K562 (cell line): ENCODE measurements at regions not wholly inside any gene's neighbourhood (a gene's known extent, or its start where the extent isn't known, plus 50 kb on each side); places are given as distances from the start of the nearest gene placed in this dataset.

ENCODE experiments used
- ATF3 ChIP-seq, 2 experiments: fragments of 450-650 bp in 1 of 2; sonication (generic) in 1 of 2; formaldehyde crosslinking in 1 of 2; IDR thresholded peaks in 1 of 2; conservative IDR thresholded peaks in 1 of 2; 2 replicates each; pipeline versions ENCODE4 v1.6.1 to v1.8.1; 2016 to 2023; ENCODE audit warnings: mild to moderate bottlenecking in 2 of 2, moderate library complexity in 2 of 2, inconsistent platforms in 1 of 2, missing genetic modification reagents in 1 of 2
- CXXC5 ChIP-seq: fragments of 250-450 bp; sonication (Bioruptor Pico); IDR thresholded peaks from 2 replicates; pipeline ENCODE4 v1.8.0; 2022; ENCODE audit warnings: inconsistent platforms, mild to moderate bottlenecking, moderate library complexity
- EGR1 ChIP-seq: fragments of 450-650 bp; conservative IDR thresholded peaks from 2 replicates; pipeline ENCODE4 v1.6.1; 2017; ENCODE audit warnings: mild to moderate bottlenecking
- ETV5 ChIP-seq: sonication (generic); formaldehyde crosslinking; IDR thresholded peaks from 2 replicates; pipeline ENCODE4 v1.4.0; 2020; ENCODE audit warnings: low read depth, mild to moderate bottlenecking, missing genetic modification reagents
- EWSR1 ChIP-seq: fragments of 450-650 bp; IDR thresholded peaks from 2 replicates; pipeline ENCODE4 v1.6.1; 2018; ENCODE audit warnings: borderline replicate concordance, mild to moderate bottlenecking, low read depth, moderate library complexity; ENCODE audit not compliant: partially characterized antibody
- GATAD2A ChIP-seq: fragments of 450-650 bp; IDR thresholded peaks from 2 replicates; pipeline ENCODE4 v1.6.1; 2017
- HMG20A ChIP-seq: fragments of 450-650 bp; formaldehyde crosslinking; conservative IDR thresholded peaks from 2 replicates; pipeline ENCODE4 v1.4.0; 2020; ENCODE audit warnings: mild to moderate bottlenecking, mixed read lengths
- KAT8 ChIP-seq: fragments of 450-650 bp; IDR thresholded peaks from 2 replicates; pipeline ENCODE4 v1.6.1; 2016; ENCODE audit warnings: low read depth, mild to moderate bottlenecking
- PKNOX1 ChIP-seq: fragments of 450-650 bp; IDR thresholded peaks from 2 replicates; pipeline ENCODE4 v1.6.1; 2016
- POLR2A ChIP-seq: fragments of 450-650 bp; conservative IDR thresholded peaks from 2 replicates; pipeline ENCODE4 v1.6.1; 2016
- TBL1XR1 ChIP-seq, 2 experiments: IDR thresholded peaks; 2 replicates each; pipeline ENCODE4 v1.6.1; 2012; ENCODE audit warnings: improper control_type of control experiment in 2 of 2, low read length in 2 of 2, mild to moderate bottlenecking in 1 of 2
- THRAP3 ChIP-seq: fragments of 450-650 bp; IDR thresholded peaks from 2 replicates; pipeline ENCODE4 v1.6.1; 2016; ENCODE audit warnings: mild to moderate bottlenecking, inconsistent platforms, borderline replicate concordance
- ZNF134 ChIP-seq: fragments of 250-450 bp; sonication (Bioruptor Pico); conservative IDR thresholded peaks from 2 replicates; pipeline ENCODE4 v1.4.0; 2020
- ZNF140 ChIP-seq: fragments of 250-450 bp; sonication (Bioruptor Pico); IDR thresholded peaks from 2 replicates; pipeline ENCODE4 v1.8.0; 2021; ENCODE audit warnings: moderate library complexity, mild to moderate bottlenecking, inconsistent platforms
- ZNF224 ChIP-seq: sonication (generic); formaldehyde crosslinking; IDR thresholded peaks from 2 replicates; pipeline ENCODE4 v1.8.0; 2022; ENCODE audit warnings: mild to moderate bottlenecking, missing genetic modification reagents
- ZNF780A ChIP-seq: fragments of 250-450 bp; sonication (Bioruptor Pico); IDR thresholded peaks from 2 replicates; pipeline ENCODE4 v1.5.0; 2021; ENCODE audit warnings: mild to moderate bottlenecking
- TF ChIP-seq, protein P1 (sequence below): fragments of 450-650 bp; IDR thresholded peaks from 2 replicates; pipeline ENCODE4 v1.6.1; 2016; ENCODE audit warnings: low read depth
- TF ChIP-seq, protein P2 (sequence below): fragments of 450-650 bp; formaldehyde crosslinking; IDR thresholded peaks from 2 replicates; pipeline ENCODE4 v1.4.0; 2022; ENCODE audit warnings: missing genetic modification characterization

DNA sequence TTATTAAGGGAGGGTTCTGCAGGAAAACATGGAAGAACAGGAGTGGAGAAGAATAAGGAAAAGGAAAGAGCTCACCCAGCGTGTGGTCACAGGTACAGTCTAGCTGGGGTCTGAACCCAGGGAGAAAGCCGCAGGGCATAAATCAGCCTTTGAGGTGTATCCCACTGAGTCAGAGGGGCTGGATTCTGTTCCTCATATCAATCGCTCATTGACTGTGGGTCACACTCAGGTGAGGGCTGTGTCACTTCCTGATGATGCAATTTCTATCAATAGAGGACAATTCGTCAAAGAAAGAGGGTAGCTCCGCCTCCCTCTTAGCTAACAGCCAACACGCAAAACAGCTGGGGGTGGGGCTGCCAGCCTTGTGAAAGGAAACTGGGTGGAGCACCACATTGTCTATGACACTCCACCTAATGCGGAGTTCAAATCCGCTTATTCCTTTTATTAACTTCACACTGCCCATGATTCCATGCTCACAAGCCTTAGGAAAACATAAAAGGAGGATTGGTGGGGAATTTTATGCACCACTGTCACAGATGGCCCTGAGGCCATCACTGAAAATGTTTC lies 176.2 kb downstream of the ICE1 start (continued):
- TF ChIP-seq, protein P1, sequence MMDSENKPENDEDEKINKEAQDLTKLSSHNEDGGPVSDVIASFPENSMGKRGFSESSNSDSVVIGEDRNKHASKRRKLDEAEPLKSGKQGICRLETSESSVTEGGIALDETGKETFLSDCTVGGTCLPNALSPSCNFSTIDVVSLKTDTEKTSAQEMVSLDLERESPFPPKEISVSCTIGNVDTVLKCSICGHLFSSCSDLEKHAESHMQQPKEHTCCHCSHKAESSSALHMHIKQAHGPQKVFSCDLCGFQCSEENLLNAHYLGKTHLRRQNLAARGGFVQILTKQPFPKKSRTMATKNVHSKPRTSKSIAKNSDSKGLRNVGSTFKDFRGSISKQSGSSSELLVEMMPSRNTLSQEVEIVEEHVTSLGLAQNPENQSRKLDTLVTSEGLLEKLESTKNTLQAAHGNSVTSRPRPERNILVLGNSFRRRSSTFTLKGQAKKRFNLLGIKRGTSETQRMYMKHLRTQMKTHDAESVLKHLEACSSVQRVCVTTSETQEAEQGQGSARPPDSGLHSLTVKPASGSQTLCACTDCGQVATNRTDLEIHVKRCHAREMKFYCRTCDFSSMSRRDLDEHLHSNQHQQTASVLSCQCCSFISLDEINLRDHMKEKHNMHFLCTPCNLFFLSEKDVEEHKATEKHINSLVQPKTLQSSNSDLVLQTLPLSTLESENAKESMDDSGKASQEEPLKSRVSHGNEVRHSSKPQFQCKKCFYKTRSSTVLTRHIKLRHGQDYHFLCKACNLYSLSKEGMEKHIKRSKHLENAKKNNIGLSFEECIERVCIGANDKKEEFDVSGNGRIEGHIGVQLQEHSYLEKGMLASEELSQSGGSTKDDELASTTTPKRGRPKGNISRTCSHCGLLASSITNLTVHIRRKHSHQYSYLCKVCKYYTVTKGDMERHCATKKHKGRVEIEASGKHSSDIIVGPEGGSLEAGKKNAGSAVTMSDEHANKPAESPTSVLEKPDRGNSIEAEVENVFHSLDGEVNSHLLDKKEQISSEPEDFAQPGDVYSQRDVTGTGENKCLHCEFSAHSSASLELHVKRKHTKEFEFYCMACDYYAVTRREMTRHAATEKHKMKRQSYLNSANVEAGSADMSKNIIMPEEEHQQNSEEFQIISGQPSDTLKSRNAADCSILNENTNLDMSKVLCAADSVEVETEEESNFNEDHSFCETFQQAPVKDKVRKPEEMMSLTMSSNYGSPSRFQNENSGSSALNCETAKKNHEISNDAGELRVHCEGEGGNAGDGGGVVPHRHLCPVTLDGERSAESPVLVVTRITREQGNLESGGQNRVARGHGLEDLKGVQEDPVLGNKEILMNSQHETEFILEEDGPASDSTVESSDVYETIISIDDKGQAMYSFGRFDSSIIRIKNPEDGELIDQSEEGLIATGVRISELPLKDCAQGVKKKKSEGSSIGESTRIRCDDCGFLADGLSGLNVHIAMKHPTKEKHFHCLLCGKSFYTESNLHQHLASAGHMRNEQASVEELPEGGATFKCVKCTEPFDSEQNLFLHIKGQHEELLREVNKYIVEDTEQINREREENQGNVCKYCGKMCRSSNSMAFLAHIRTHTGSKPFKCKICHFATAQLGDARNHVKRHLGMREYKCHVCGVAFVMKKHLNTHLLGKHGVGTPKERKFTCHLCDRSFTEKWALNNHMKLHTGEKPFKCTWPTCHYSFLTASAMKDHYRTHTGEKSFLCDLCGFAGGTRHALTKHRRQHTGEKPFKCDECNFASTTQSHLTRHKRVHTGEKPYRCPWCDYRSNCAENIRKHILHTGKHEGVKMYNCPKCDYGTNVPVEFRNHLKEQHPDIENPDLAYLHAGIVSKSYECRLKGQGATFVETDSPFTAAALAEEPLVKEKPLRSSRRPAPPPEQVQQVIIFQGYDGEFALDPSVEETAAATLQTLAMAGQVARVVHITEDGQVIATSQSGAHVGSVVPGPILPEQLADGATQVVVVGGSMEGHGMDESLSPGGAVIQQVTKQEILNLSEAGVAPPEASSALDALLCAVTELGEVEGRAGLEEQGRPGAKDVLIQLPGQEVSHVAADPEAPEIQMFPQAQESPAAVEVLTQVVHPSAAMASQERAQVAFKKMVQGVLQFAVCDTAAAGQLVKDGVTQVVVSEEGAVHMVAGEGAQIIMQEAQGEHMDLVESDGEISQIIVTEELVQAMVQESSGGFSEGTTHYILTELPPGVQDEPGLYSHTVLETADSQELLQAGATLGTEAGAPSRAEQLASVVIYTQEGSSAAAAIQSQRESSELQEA: no peak
- TF ChIP-seq ZNF134 (peak; percentile 73), ZNF780A (CRISPR knock-in tag) (no peak), KAT8 (no peak), PKNOX1 (peak; percentile 69), ATF3 (IDR thresholded peaks at IDR 0.05) (peak; percentile 99), ATF3 (CRISPR knock-in tag; conservative IDR thresholded peaks at IDR 0.05) (peak; percentile 75; the same call in 1 of the 2 replicates), EWSR1 (no peak), ZNF140 (CRISPR knock-in tag) (no peak), POLR2A (no peak), CXXC5 (CRISPR knock-in tag) (peak; percentile 68), THRAP3 (no peak), TBL1XR1 (IDR thresholded peaks at IDR 0.05; ENCODE audit: low read length in 2 of 2) (peak in 1 of 2 experiments; percentile 25; a peak in 1 of 4 replicates), GATAD2A (no peak), ETV5 (CRISPR knock-in tag) (no peak), EGR1 (no peak), HMG20A (no peak), ZNF224 (CRISPR knock-in tag) (no peak)
- TF ChIP-seq, protein P2, sequence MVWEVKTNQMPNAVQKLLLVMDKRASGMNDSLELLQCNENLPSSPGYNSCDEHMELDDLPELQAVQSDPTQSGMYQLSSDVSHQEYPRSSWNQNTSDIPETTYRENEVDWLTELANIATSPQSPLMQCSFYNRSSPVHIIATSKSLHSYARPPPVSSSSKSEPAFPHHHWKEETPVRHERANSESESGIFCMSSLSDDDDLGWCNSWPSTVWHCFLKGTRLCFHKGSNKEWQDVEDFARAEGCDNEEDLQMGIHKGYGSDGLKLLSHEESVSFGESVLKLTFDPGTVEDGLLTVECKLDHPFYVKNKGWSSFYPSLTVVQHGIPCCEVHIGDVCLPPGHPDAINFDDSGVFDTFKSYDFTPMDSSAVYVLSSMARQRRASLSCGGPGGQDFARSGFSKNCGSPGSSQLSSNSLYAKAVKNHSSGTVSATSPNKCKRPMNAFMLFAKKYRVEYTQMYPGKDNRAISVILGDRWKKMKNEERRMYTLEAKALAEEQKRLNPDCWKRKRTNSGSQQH: no peak
